ENCODE measurements at regions not wholly inside any gene's neighbourhood (a gene's known extent, or its start where the extent isn't known, plus 50 kb on each side); places are given as distances from the start of the nearest gene placed in this dataset.

DNA sequence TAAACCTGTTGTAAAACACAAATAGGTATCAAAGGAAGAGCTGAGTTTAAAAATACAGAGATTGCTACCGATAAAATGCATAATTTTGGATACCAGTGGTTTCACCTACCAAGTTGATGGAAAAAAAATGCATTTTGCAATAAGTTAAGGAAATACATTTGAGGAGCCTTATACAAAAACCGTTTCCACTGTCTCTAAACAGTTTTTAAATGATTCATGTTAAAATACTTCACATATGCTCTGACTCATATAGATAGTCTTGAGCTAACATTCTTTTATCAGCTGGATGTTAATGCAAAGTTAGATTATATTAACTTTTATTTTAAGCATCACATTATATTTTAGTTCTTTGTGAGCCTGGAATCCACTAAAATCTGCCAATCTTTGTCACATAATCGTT is 50.6 kb upstream of the ANKRD17 start:
- Mint-ChIP-seq H3K4me1 (no peaks in the 10 kb centered on the region), H3K27ac (no peak overlapping the region), H3K27me3 (peaks cover under 1% of the 10 kb centered on the region), H3K4me3 (no peak overlapping the region), H3K36me3 (ENCODE audit: low read depth) (no peaks in the 10 kb centered on the region), H3K9me3 (no peaks in the 10 kb centered on the region)
- intact Hi-C loops (cut with micrococcal nuclease), result no loop called here
- no peak for DNase-seq
